Keratinocyte (primary cell): ENCODE measurements at regions not wholly inside any gene's neighbourhood (a gene's known extent, or its start where the extent isn't known, plus 50 kb on each side); places are given as distances from the start of the nearest gene placed in this dataset.

Experiments used
- DNase-seq: peaks from one replicate; pipeline ENCODE4 v3.0.0-alpha.2; 2011; ENCODE audit warnings: low read depth, missing footprints, low spot score
- FAIRE-seq: peaks from 2 replicates; lab custom pipeline; 2011; peaks lifted over from hg19 to GRCh38; lab: Jason Lieb, UNC
- H2AFZ ChIP-seq: 2 replicates; pipeline ENCODE4 v1.6.0; 2012; ENCODE audit warnings: low read length, control low read depth, inconsistent platforms; ENCODE audit not compliant: control insufficient read depth
- H3K27ac ChIP-seq: 2 replicates; pipeline ENCODE4 v1.5.1; 2011; ENCODE audit warnings: low read length; ENCODE audit not compliant: control insufficient read depth, insufficient read depth
- H3K27me3 ChIP-seq: 3 replicates; pipeline ENCODE4 v1.6.0; 2011; ENCODE audit warnings: low read length; ENCODE audit not compliant: control insufficient read depth, insufficient read depth; ENCODE audit errors: extremely low read depth
- H3K36me3 ChIP-seq, 2 experiments: 2 replicates in 1 of 2; 3 replicates in 1 of 2; pipeline ENCODE4 v1.5.1; 2011; ENCODE audit warnings: low read length in 2 of 2, mild to moderate bottlenecking in 1 of 2; ENCODE audit not compliant: control insufficient read depth in 2 of 2, insufficient read depth in 2 of 2; ENCODE audit errors: extremely low read depth in 1 of 2
- H3K4me1 ChIP-seq: 3 replicates; pipeline ENCODE4 v1.5.1; 2011; ENCODE audit warnings: low read length; ENCODE audit not compliant: control insufficient read depth, insufficient read depth; ENCODE audit errors: extremely low read depth
- H3K4me2 ChIP-seq: 3 replicates; pipeline ENCODE4 v1.6.0; 2011; ENCODE audit warnings: low read depth, low read length; ENCODE audit not compliant: control insufficient read depth, insufficient read depth; ENCODE audit errors: extremely low read depth
- H3K4me3 ChIP-seq, 3 experiments: fragments of 200-600 bp in 1 of 3; sonication (generic) in 1 of 3; 2 replicates in 2 of 3; 3 replicates in 1 of 3; pipeline ENCODE4 v1.5.1; 2011 to 2016; ENCODE audit warnings: low read length in 3 of 3, mild to moderate bottlenecking in 3 of 3, control low read depth in 2 of 3, inconsistent platforms in 1 of 3, low read depth in 1 of 3, mixed read lengths in 1 of 3, mixed run types in 1 of 3, moderate library complexity in 1 of 3; ENCODE audit not compliant: control insufficient read depth in 2 of 3, insufficient read depth in 2 of 3; ENCODE audit errors: extremely low read depth in 1 of 3
- H3K79me2 ChIP-seq: 2 replicates; pipeline ENCODE4 v1.6.0; 2012; ENCODE audit warnings: low read length; ENCODE audit not compliant: control insufficient read depth, insufficient read depth
- H3K9ac ChIP-seq: 3 replicates; pipeline ENCODE4 v1.6.0; 2011; ENCODE audit warnings: low read length; ENCODE audit not compliant: control insufficient read depth, insufficient read depth; ENCODE audit errors: extremely low read depth
- H3K9me1 ChIP-seq: 3 replicates; pipeline ENCODE4 v1.6.0; 2011; ENCODE audit warnings: low read length; ENCODE audit not compliant: control insufficient read depth, insufficient read depth; ENCODE audit errors: extremely low read depth
- H3K9me3 ChIP-seq: 2 replicates; pipeline ENCODE4 v1.5.1; 2012; ENCODE audit warnings: low read depth, low read length; ENCODE audit not compliant: control insufficient read depth
- H4K20me1 ChIP-seq: 3 replicates; pipeline ENCODE4 v1.6.0; 2011; ENCODE audit warnings: low read length; ENCODE audit not compliant: control insufficient read depth, insufficient read depth; ENCODE audit errors: extremely low read depth
- CTCF ChIP-seq, 3 experiments: IDR thresholded peaks in 1 of 3; conservative IDR thresholded peaks in 1 of 3; optimal IDR thresholded peaks in 1 of 3; 2 replicates in 2 of 3; 3 replicates in 1 of 3; pipeline versions ENCODE3 to v1.5.1; 2011; ENCODE audit warnings: low read length in 3 of 3, mild to moderate bottlenecking in 3 of 3, moderate library complexity in 2 of 3, control low read depth in 1 of 3, inconsistent platforms in 1 of 3; ENCODE audit not compliant: insufficient read depth in 2 of 3; ENCODE audit errors: extremely low read depth in 1 of 3
- EZH2 ChIP-seq: IDR thresholded peaks from one replicate; pipeline ENCODE4 v1.6.1; 2012; ENCODE audit warnings: inconsistent platforms, mild to moderate bottlenecking, low read length, moderate library complexity
- dilution Hi-C: fragments of 300-500 bp; cut with MboI; formaldehyde crosslinking; loops from one replicate; pipeline ENCODE4 v1.7.0; 2020; ENCODE audit warnings: low sequenced_read_pairs; ENCODE audit not compliant: extremely low pct_ligation_motif_present

GRCh38 chr2:8343031-8343430 lies 338.8 kb upstream of the ID2 start:
- DNase-seq = no peak
- Histone ChIP-seq H2AFZ (no peak overlapping the region), H3K36me3 (no peaks in the 10 kb centered on the region), H3K4me2 (no peak overlapping the region), H3K9ac (no peak overlapping the region), H3K4me3 (no peak overlapping the region), H3K27ac (no peak overlapping the region), H3K4me1 (no peaks in the 10 kb centered on the region), H4K20me1 (no peaks in the 10 kb centered on the region), H3K79me2 (no peaks in the 10 kb centered on the region), H3K9me3 (no peaks in the 10 kb centered on the region), H3K9me1 (no peaks in the 10 kb centered on the region), H3K27me3 (no peaks in the 10 kb centered on the region)
- TF ChIP-seq EZH2 = no peak
- no peak for TF ChIP-seq CTCF (optimal IDR thresholded peaks at IDR 0.05 in 1 of 3, IDR thresholded peaks at IDR 0.05 in 1 of 3, conservative IDR thresholded peaks at IDR 0.05 in 1 of 3; ENCODE audit: extremely low read depth in 1 of 3, insufficient read depth in 2 of 3, low read length in 3 of 3)
- FAIRE-seq = no peak
- dilution Hi-C loops = no loop called here

GRCh38 chr2:8344144-8345097 lies 337.4 kb upstream of the ID2 start:
- H3K9me3 ChIP-seq = no peaks in the 10 kb centered on the region
- no peak overlapping the region for H3K4me2 ChIP-seq
- no peaks in the 10 kb centered on the region for H4K20me1 ChIP-seq
- no peaks in the 10 kb centered on the region for H3K9me1 ChIP-seq
- no peak overlapping the region for H3K27ac ChIP-seq
- H3K36me3 ChIP-seq = no peaks in the 10 kb centered on the region
- no peak for TF ChIP-seq CTCF (optimal IDR thresholded peaks at IDR 0.05 in 1 of 3, IDR thresholded peaks at IDR 0.05 in 1 of 3, conservative IDR thresholded peaks at IDR 0.05 in 1 of 3; ENCODE audit: extremely low read depth in 1 of 3, insufficient read depth in 2 of 3, low read length in 3 of 3)
- TF ChIP-seq EZH2 = no peak
- H3K9ac ChIP-seq = no peak overlapping the region
- H3K4me1 ChIP-seq = no peaks in the 10 kb centered on the region
- DNase-seq = no peak
- FAIRE-seq = no peak
- no peak overlapping the region for H2AFZ ChIP-seq
- H3K4me3 ChIP-seq = no peak overlapping the region
- dilution Hi-C loops = no loop called here
- no peaks in the 10 kb centered on the region for H3K79me2 ChIP-seq
- no peaks in the 10 kb centered on the region for H3K27me3 ChIP-seq
